ENCODE measurements at regions not wholly inside any gene's neighbourhood (a gene's known extent, or its start where the extent isn't known, plus 50 kb on each side); places are given as distances from the start of the nearest gene placed in this dataset.

- no peak for TF ChIP-seq CTCF (IDR thresholded peaks at IDR 0.05; ENCODE audit: low read depth, low read length)
- in situ Hi-C loops (cut with HindIII; ENCODE audit: low sequenced_read_pairs) = no loop called here
- DNase-seq (ENCODE audit: low read depth, low spot score) = no peak
- no peak overlapping the region for H3K4me3 ChIP-seq (ENCODE audit: low read depth, low read length)
Observed at GRCh38 chr18:24797981-24798380, 337.5 kb downstream of the HRH4 start.

GRCh38 chr18:24799176-24799575 is 338.7 kb downstream of the HRH4 start:
- in situ Hi-C loops (cut with HindIII; ENCODE audit: low sequenced_read_pairs) = no loop called here
- no peak for TF ChIP-seq CTCF (IDR thresholded peaks at IDR 0.05; ENCODE audit: low read depth, low read length)
- no peak overlapping the region for H3K4me3 ChIP-seq (ENCODE audit: low read depth, low read length)
- DNase-seq (ENCODE audit: low read depth, low spot score) = no peak

- DNase-seq (ENCODE audit: low read depth, low spot score) = no peak
- in situ Hi-C loops (cut with HindIII; ENCODE audit: low sequenced_read_pairs) = no loop called here
- H3K4me3 ChIP-seq (ENCODE audit: low read depth, low read length) = no peak overlapping the region
- TF ChIP-seq CTCF (IDR thresholded peaks at IDR 0.05; ENCODE audit: low read depth, low read length) = no peak
Observed at GRCh38 chr18:24799720-24800119, 339.3 kb downstream of the HRH4 start.

GRCh38 chr18:24801001-24801400 is 340.6 kb downstream of the HRH4 start:
- DNase-seq (ENCODE audit: low read depth, low spot score) = no peak
- in situ Hi-C loops (cut with HindIII; ENCODE audit: low sequenced_read_pairs) = no loop called here
- no peak overlapping the region for H3K4me3 ChIP-seq (ENCODE audit: low read depth, low read length)
- TF ChIP-seq CTCF (IDR thresholded peaks at IDR 0.05; ENCODE audit: low read depth, low read length) = no peak

GRCh38 chr18:24802456-24802855 is 342.0 kb downstream of the HRH4 start:
- no peak for TF ChIP-seq CTCF (IDR thresholded peaks at IDR 0.05; ENCODE audit: low read depth, low read length)
- DNase-seq (ENCODE audit: low read depth, low spot score) = no peak
- in situ Hi-C loops (cut with HindIII; ENCODE audit: low sequenced_read_pairs) = no loop called here
- no peak overlapping the region for H3K4me3 ChIP-seq (ENCODE audit: low read depth, low read length)

- in situ Hi-C loops (cut with HindIII; ENCODE audit: low sequenced_read_pairs) = no loop called here
- no peak for TF ChIP-seq CTCF (IDR thresholded peaks at IDR 0.05; ENCODE audit: low read depth, low read length)
- H3K4me3 ChIP-seq (ENCODE audit: low read depth, low read length) = no peak overlapping the region
- DNase-seq (ENCODE audit: low read depth, low spot score) = no peak
Observed at GRCh38 chr18:24805156-24805555, 344.7 kb downstream of the HRH4 start.
